IgD-negative memory B cell (primary cell): ENCODE measurements at regions not wholly inside any gene's neighbourhood (a gene's known extent, or its start where the extent isn't known, plus 50 kb on each side); places are given as distances from the start of the nearest gene placed in this dataset.
"Not testable (repeated sequence)": the region's sequence is repeated elsewhere in the genome, so short reads cannot be mapped to it uniquely, and the experiment has no call there.

Experiments used
- H3K27ac Mint-ChIP-seq, 3 donors: one replicate each; pipeline ENCODE4 v1.8.0; 2020 to 2022; ENCODE audit warnings: mild to moderate bottlenecking in 3 of 3, mixed read lengths in 3 of 3, moderate library complexity in 1 of 3
- H3K27me3 Mint-ChIP-seq: one replicate; pipeline ENCODE4 v1.8.0; 2021; ENCODE audit warnings: mixed read lengths
- H3K36me3 Mint-ChIP-seq: one replicate; pipeline ENCODE4 v1.8.0; 2020; ENCODE audit warnings: mild to moderate bottlenecking, mixed read lengths
- H3K4me1 Mint-ChIP-seq, 3 donors: one replicate each; pipeline ENCODE4 v1.8.0; 2020 to 2022; ENCODE audit warnings: mixed read lengths in 3 of 3, mild to moderate bottlenecking in 1 of 3
- H3K4me3 Mint-ChIP-seq, 4 donors: one replicate each; pipeline ENCODE4 v1.8.0; 2020 to 2022; ENCODE audit warnings: mild to moderate bottlenecking in 4 of 4, mixed read lengths in 4 of 4, moderate library complexity in 3 of 4
- H3K9me3 Mint-ChIP-seq, 3 donors: one replicate each; pipeline ENCODE4 v1.8.0; 2020 to 2021; ENCODE audit warnings: mixed read lengths in 3 of 3, mild to moderate bottlenecking in 1 of 3

DNA sequence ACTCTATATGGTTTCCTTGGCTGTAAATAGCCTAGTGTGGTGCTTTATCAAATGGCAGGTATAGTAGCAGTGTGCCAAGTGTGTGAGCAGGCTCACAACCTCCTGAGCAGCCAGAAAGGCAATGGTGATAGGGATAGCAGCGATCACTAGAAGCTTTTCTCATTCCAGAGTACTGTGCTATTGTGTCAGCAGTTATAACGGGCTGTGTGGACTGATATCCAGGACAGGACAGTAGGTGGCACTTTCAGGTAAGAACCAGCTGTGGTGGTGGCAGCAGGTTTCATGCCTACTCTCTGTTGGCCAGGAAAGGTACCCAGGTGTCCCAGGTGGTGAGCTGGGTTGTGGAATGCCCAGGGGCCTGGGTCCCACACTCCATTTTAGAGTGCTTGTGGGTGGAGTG lies 448.8 kb upstream of the BTBD3 start:
- Mint-ChIP-seq H3K27ac (no peak overlapping the region), H3K4me1 (no peaks in the 10 kb centered on the region)

DNA sequence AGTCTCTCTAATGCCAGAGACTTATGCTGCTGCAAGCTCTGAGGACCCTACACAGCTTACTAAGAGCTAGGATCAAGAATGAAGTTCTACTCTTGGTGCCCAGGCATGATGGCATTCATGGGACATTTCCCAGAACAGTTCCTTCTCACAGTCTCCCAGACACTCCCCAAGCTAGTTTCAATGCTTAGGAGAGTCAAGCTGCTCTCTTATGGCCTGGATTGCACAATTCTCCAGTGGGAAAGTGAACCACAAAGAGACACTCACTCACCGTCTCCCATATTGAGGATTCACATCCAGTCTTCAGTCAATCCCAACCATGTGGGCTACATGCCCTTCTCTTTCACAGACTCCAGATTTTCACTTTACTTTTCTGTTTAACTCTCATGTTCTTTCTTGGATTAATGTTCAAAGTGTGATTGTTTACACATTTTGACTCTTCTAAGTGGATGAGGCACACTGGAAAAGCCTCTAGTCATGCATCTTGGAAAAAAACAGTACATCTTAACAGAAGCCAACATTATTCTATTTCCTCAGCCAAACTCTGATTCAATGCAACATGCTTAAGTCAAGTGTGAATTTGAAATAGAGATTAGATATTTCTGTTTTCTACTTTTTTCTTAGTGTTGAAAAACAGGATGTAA lies 447.8 kb upstream of the BTBD3 start:
- Mint-ChIP-seq H3K9me3 (peaks cover 0 to 7% (median 2%) of the 10 kb centered on the region in 3 donors), H3K4me3 (no peak overlapping the region), H3K27me3 (no peaks in the 10 kb centered on the region), H3K4me1 (no peaks in the 10 kb centered on the region), H3K27ac (no peak overlapping the region), H3K36me3 (no peaks in the 10 kb centered on the region)

More for the DNA sequence above, 448.8 kb upstream of the BTBD3 start:
- H3K9me3 Mint-ChIP-seq: peaks cover 0 to 7% (median 2%) of the 10 kb centered on the region in 3 donors
- H3K36me3 Mint-ChIP-seq: no peaks in the 10 kb centered on the region
- no peaks in the 10 kb centered on the region for H3K27me3 Mint-ChIP-seq
- H3K4me3 Mint-ChIP-seq: no peak overlapping the region

DNA sequence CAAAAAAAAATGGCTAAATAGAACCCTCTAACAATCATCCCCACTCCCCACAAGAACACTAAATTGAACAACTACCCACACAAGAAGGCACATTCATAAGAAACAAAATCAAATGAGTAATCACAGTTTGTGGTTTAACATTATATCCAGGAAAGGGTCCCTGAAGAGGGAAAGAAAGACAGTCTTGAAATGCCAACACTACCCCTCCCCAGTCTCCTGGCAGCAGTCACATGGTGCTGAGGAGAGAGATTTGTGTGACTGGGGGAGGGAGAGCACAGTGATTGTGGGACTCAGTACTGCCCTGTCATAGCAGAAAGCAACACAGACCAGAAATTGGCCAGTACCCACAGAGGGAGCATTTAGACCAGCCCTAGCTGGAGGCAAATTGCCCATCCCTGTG lies 443.7 kb upstream of the BTBD3 start:
- no peaks in the 10 kb centered on the region for H3K36me3 Mint-ChIP-seq
- no peak overlapping the region for H3K27ac Mint-ChIP-seq
- no peaks in the 10 kb centered on the region for H3K27me3 Mint-ChIP-seq
- H3K9me3 Mint-ChIP-seq: peaks cover 0 to 14% (median 0%) of the 10 kb centered on the region in 3 donors
- H3K4me1 Mint-ChIP-seq: no peaks in the 10 kb centered on the region
- H3K4me3 Mint-ChIP-seq: no peak overlapping the region

DNA sequence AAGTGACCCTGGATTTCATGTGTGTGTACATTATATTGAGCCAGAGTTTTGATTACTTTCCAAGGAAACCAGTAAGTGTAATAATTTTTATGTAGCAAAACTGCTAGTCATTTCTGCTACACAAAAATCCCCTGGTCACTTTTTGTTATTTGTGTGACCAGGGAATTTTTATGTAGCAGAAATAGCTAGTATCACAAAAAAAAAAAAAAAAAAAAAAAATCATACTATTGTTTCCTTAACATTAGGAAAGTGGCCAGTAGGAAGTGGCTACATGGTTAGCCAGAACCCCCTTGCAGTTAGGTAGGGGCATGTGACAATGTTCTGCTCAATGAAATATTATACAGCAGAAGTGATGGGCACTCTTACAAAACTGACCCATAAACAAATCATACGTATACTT lies 434.0 kb upstream of the BTBD3 start:
- Mint-ChIP-seq H3K9me3 (peaks cover 0 to 2% (median 0%) of the 10 kb centered on the region in 3 donors), H3K4me3 (no peak overlapping the region), H3K27me3 (no peaks in the 10 kb centered on the region), H3K36me3 (no peaks in the 10 kb centered on the region), H3K27ac (no peak overlapping the region), H3K4me1 (no peaks in the 10 kb centered on the region)

DNA sequence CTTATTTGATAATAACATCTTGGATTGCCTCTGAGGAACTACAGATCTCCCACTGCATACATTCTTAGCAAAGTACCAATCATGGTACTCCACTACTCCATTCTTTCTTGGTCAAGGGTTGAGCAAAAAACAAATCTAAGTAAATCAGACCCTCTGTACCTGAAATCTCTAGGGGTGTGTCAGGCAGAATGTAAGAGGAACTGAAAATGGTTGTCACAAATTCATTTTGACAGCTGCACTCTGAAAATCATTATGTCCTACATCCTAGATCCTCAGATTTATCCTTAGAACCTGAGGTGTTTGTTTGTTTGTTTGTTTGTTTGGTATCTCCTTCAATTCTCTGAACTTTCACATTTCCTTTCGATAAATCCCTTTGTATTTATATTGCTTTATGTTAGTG lies 433.2 kb upstream of the BTBD3 start:
- no peak overlapping the region for H3K27ac Mint-ChIP-seq
- H3K27me3 Mint-ChIP-seq: no peaks in the 10 kb centered on the region
- no peak overlapping the region for H3K4me3 Mint-ChIP-seq
- H3K9me3 Mint-ChIP-seq: peaks cover 2 to 4% (median 2%) of the 10 kb centered on the region in 3 donors
- no peaks in the 10 kb centered on the region for H3K36me3 Mint-ChIP-seq
- no peaks in the 10 kb centered on the region for H3K4me1 Mint-ChIP-seq

DNA sequence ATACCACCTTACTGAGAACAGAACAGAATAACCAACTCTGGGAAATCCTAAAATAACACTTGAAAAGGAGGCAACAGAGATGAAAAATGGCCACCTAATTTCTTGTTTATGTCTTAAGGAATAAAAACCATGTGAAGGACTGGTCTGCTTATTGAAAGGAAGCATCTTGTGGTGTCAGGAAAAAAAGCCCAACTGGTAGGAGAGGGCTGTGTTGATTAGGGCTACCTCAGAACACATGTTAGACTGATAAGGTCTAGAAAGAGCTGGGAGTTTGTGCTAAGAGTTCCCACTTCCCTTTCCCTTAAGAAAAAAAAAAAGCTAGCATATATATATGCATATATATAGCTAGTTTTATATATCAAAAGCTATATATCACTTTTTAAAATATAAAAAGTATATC lies 425.3 kb upstream of the BTBD3 start:
- Mint-ChIP-seq H3K9me3 (peaks cover 4 to 6% (median 5%) of the 10 kb centered on the region in 3 donors), H3K36me3 (no peaks in the 10 kb centered on the region), H3K4me1 (peaks cover 0 to 2% (median 0%) of the 10 kb centered on the region in 3 donors), H3K27ac (no peak overlapping the region), H3K27me3 (no peaks in the 10 kb centered on the region), H3K4me3 (no peak overlapping the region)

DNA sequence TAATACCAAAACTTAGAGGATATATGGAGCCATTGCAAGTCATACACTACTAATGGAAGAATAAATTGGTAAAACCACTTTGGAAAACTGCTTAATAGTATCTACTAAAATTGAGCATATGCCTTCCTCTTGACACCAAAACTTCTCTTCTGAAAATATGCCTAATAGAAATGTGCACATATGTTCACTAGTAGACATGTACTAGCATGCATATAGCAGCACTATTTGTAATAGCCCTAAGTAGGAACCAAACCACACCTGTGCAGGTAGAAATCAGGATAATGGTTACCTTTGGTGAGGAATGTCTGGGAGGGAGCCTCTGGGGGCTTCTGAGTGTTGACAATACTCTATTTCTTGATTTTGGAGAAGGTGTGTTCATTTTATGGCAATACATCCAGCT lies 424.8 kb upstream of the BTBD3 start:
- H3K9me3 Mint-ChIP-seq: peaks cover 4 to 6% (median 5%) of the 10 kb centered on the region in 3 donors
- H3K36me3 Mint-ChIP-seq: no peaks in the 10 kb centered on the region
- no peak overlapping the region for H3K27ac Mint-ChIP-seq
- H3K27me3 Mint-ChIP-seq: no peaks in the 10 kb centered on the region
- no peak overlapping the region for H3K4me3 Mint-ChIP-seq
- peaks cover 0 to 2% (median 0%) of the 10 kb centered on the region in 3 donors for H3K4me1 Mint-ChIP-seq

DNA sequence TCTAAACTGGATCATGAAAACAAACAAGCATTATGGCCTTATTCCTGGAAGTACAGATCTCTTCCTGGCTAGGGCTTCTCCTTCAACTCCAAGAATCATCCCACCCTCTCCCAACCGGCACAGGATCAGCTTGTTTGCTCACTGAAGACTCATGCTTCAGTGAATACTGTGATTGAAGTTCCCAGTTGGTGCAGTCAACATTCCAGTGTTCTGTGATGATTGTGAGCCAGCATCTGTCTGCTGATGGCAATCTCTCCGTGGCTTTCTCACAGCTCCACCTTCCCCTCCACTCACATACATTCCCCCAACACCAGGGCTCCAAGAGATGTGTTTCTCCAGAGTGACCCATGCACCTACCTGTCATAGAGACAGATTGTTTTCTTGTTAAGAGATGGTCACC lies 421.3 kb upstream of the BTBD3 start:
- peaks cover 0 to 2% (median 0%) of the 10 kb centered on the region in 3 donors for H3K4me1 Mint-ChIP-seq
- no peak overlapping the region for H3K27ac Mint-ChIP-seq
- H3K27me3 Mint-ChIP-seq: no peaks in the 10 kb centered on the region
- no peaks in the 10 kb centered on the region for H3K36me3 Mint-ChIP-seq
- no peak overlapping the region for H3K4me3 Mint-ChIP-seq
- H3K9me3 Mint-ChIP-seq: peaks cover 0 to 3% (median 1%) of the 10 kb centered on the region in 3 donors

DNA sequence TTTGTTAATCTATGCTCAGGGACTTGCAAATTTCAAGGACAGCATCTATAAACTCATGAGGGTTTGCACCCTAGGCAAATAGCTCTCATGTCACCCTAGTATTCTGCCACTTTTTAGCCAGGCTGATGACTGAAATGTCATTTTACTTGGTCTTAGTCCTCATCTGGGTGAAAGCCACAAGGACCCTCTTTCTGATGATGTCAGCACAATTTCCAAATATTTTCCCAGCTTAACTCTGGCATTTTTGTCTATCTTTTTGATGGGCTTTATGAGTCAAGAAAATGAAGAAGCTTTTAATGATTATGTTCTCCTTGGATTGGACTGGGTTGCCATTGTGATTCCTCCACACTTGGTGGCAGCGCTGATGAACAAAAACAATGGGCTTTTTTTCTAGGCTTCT lies 420.1 kb upstream of the BTBD3 start:
- peaks cover 0 to 2% (median 0%) of the 10 kb centered on the region in 3 donors for H3K4me1 Mint-ChIP-seq
- H3K27ac Mint-ChIP-seq: no peak overlapping the region
- H3K9me3 Mint-ChIP-seq: peaks cover 0 to 5% (median 1%) of the 10 kb centered on the region in 3 donors
- H3K36me3 Mint-ChIP-seq: no peaks in the 10 kb centered on the region
- no peak overlapping the region for H3K4me3 Mint-ChIP-seq
- H3K27me3 Mint-ChIP-seq: no peaks in the 10 kb centered on the region

DNA sequence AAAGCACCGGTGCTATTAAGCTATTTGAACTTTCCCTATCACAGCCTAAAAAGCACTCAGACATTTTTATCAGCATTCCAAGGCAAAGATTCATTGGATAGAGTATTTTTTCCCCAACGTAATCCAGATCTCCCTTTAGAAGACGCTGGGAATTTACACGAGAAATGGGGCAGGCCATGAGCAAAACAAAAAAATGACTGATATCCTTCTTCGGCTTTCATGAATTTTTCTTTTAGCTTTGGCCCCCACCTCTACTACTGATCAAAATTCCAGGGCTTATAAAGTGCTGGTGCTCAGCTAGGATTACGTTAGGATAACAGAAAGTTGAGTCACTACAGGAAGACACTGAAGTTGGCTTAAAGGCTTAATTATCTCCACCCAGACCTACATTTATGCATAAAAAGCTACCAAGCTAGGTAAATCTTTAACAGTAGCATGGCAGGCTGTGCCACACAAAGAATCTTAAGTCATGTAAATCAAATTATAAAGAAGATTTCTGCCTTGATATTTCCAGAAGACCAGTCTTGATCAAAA lies 418.5 kb upstream of the BTBD3 start:
- Mint-ChIP-seq H3K36me3 (peaks cover 1% of the 10 kb centered on the region), H3K4me3 (no peak overlapping the region), H3K27me3 (no peaks in the 10 kb centered on the region), H3K27ac (no peak overlapping the region), H3K4me1 (peaks cover 0 to 2% (median 0%) of the 10 kb centered on the region in 3 donors), H3K9me3 (peaks cover 1 to 5% (median 4%) of the 10 kb centered on the region in 3 donors)

DNA sequence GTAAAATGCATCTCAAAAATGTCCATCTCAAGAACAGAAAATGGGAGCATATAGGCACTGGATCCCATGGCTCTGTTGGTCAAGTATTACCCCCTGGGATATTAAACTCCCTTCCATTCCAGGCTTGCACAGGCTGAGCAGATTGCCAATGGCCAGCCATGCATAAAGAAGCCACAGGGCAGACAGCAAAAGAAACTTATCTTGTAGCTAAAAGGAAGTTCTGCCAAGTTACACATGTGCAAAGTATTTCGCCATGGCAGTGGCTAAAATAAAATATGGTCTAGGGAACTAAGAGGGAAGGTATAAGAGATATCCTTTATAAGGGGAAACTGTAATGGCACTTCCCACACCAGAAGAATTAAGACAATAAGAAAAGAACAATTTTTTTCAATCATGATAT lies 415.6 kb upstream of the BTBD3 start:
- H3K27ac Mint-ChIP-seq: no peak overlapping the region
- no peaks in the 10 kb centered on the region for H3K27me3 Mint-ChIP-seq
- no peak overlapping the region for H3K4me3 Mint-ChIP-seq
- H3K9me3 Mint-ChIP-seq: peaks cover 0 to 15% (median 3%) of the 10 kb centered on the region in 3 donors
- peaks cover 4% of the 10 kb centered on the region for H3K36me3 Mint-ChIP-seq
- H3K4me1 Mint-ChIP-seq: peaks cover 0 to 2% (median 0%) of the 10 kb centered on the region in 3 donors

DNA sequence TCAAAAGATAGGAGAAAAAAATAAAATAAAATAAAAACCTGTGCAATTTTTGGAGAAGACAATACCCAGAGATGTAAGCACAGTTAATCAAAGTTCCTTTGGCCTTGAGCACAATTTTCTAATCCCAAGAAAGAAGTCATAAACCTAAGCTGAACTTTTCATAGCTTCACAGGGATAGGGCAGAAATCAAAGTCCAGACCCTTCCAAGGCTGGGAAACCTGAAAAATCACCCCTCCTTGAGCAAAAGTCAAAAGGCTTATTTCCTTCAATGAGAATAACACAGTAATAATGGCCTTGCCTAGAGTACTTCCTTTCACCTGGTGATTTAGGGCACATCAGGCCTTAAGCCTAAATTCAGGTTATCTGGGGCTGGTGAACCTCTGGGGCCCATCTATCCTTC lies 415.0 kb upstream of the BTBD3 start:
- no peaks in the 10 kb centered on the region for H3K27me3 Mint-ChIP-seq
- H3K27ac Mint-ChIP-seq: no peak overlapping the region
- H3K4me3 Mint-ChIP-seq: no peak overlapping the region

DNA sequence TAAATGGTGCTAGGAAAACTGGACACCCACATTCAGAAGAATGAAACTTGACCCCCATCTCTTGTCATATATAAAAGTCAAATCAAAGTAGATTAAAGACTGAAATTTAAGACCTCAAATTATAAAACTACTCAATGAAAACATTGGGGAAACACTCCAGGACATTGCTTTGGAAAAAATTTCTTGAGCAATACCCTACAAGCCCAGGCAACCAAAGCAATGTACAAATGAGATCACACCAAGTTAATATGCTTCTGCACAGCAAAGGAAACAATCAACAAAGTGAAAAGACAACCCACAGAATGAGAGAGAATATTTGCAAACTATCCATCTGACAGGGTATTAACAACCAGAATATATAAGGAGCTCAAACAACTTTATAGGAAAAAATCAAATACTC lies 407.9 kb upstream of the BTBD3 start:
- no peaks in the 10 kb centered on the region for H3K27me3 Mint-ChIP-seq
- H3K4me1 Mint-ChIP-seq: peaks cover 0 to 2% (median 0%) of the 10 kb centered on the region in 3 donors
- peaks cover 4 to 19% (median 8%) of the 10 kb centered on the region in 3 donors for H3K9me3 Mint-ChIP-seq
- H3K27ac Mint-ChIP-seq: no peak overlapping the region
- H3K36me3 Mint-ChIP-seq: no peaks in the 10 kb centered on the region
- H3K4me3 Mint-ChIP-seq: no peak overlapping the region

More for the DNA sequence above, 415.0 kb upstream of the BTBD3 start:
- Mint-ChIP-seq H3K4me1 (peaks cover 0 to 2% (median 0%) of the 10 kb centered on the region in 3 donors), H3K36me3 (peaks cover 4% of the 10 kb centered on the region), H3K9me3 (peaks cover 0 to 15% (median 3%) of the 10 kb centered on the region in 3 donors)

DNA sequence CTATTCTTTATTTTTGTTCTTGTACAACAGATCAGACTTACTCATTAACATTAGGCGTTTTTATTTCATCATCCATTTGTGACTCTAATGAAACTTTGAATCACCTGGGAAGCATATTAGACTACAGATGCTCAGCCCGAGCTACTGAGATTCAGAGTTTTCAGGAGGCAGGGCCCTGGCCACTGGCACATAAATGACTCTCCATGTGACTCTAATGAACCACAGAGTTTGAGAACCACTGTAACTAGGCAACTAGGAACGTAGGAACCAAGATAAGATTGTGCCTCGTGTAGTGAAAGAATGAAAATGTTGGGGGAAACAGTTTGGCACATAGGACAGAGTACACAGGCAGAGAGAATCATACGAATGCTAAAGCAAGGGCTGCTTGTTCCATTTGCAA lies 405.9 kb upstream of the BTBD3 start:
- peaks cover 4 to 9% (median 9%) of the 10 kb centered on the region in 3 donors for H3K9me3 Mint-ChIP-seq
- H3K4me3 Mint-ChIP-seq: no peak overlapping the region
- H3K36me3 Mint-ChIP-seq: no peaks in the 10 kb centered on the region
- H3K27me3 Mint-ChIP-seq: no peaks in the 10 kb centered on the region
- no peak overlapping the region for H3K27ac Mint-ChIP-seq
- no peaks in the 10 kb centered on the region for H3K4me1 Mint-ChIP-seq

DNA sequence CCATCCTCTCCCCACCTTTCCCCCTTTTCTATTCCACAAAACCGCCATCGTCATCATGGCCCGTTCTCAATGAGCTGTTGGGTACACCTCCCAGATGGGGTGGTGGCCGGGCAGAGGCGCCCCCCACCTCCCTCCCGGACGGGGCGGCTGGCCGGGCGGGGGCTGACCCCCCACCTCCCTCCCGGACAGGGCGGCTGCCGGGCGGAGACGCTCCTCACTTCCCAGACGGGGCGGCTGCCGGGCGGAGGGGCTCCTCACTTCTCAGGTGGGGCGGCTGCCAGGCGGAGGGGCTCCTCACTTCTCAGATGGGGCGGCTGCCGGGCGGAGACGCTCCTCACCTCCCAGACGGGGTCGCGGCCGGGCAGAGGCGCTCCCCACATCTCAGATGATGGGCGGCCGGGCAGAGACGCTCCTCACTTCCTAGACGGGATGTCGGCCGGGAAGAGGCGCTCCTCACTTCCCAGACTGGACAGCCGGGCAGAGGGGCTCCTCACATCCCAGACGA lies 404.4 kb upstream of the BTBD3 start:
- not testable (repeated sequence) for H3K4me3 Mint-ChIP-seq, H3K27ac Mint-ChIP-seq, H3K4me1 Mint-ChIP-seq, H3K27me3 Mint-ChIP-seq, H3K36me3 Mint-ChIP-seq, H3K9me3 Mint-ChIP-seq

DNA sequence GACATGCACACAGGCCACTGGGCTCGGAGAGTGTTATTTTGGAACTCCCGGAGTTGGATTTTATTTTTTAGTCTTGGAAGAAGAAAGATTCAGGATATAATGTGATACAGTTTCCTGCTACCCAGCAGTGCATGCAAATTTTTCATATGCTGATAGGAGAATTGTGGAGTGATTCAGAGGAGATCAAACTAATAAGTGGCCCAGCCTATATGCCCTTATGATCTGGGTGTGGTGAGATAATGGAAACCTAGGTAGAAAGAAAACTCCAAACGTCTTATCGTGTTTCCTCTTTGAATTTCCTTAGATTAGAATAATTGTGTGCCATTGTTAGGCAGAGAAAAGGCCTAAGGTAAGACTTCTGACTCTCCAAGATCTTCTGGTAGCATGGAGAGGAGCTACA lies 401.2 kb upstream of the BTBD3 start:
- Mint-ChIP-seq H3K9me3 (peaks cover 3 to 6% (median 4%) of the 10 kb centered on the region in 3 donors), H3K4me3 (no peak overlapping the region), H3K27me3 (no peaks in the 10 kb centered on the region), H3K4me1 (no peaks in the 10 kb centered on the region), H3K27ac (no peak overlapping the region), H3K36me3 (no peaks in the 10 kb centered on the region)
